Activated CD8-positive, alpha-beta T cell treated with anti-CD3 and anti-CD28 coated beads for 36 hours (primary cell): ENCODE measurements at regions not wholly inside any gene's neighbourhood (a gene's known extent, or its start where the extent isn't known, plus 50 kb on each side); places are given as distances from the start of the nearest gene placed in this dataset.

Experiments used
- ATAC-seq: fragments of 200-7000 bp; cut with Tn5 transposase; one replicate; pipeline ENCODE4 v1.10.0; 2021; ENCODE audit warnings: mild to moderate bottlenecking, moderate library complexity
- CTCF ChIA-PET: fragments of 350-600 bp; sonication (Branson Sonifier 250); formaldehyde crosslinking; loops from one replicate; lab custom pipeline; 2021; ENCODE audit warnings: antibody characterized with exemption; lab: Charles Lee
- POLR2A ChIA-PET: fragments of 350-600 bp; sonication (Branson Sonifier 250); formaldehyde crosslinking; loops from one replicate; lab custom pipeline; 2021; ENCODE audit warnings: antibody characterized with exemption; lab: Charles Lee
- DNase-seq: peaks from one replicate; pipeline ENCODE4 v3.0.0-alpha.2; 2020
- H3K27ac Mint-ChIP-seq: one replicate; pipeline ENCODE4 v1.8.0; 2021; ENCODE audit warnings: mild to moderate bottlenecking, mixed read lengths
- H3K27me3 Mint-ChIP-seq: one replicate; pipeline ENCODE4 v1.8.0; 2021; ENCODE audit warnings: mixed read lengths
- H3K36me3 Mint-ChIP-seq: one replicate; pipeline ENCODE4 v1.8.0; 2021; ENCODE audit warnings: low read depth, mixed read lengths
- H3K4me1 Mint-ChIP-seq: one replicate; pipeline ENCODE4 v1.8.0; 2021; ENCODE audit warnings: low read depth, mixed read lengths
- H3K4me3 Mint-ChIP-seq: one replicate; pipeline ENCODE4 v1.8.0; 2021; ENCODE audit warnings: mild to moderate bottlenecking, moderate library complexity, mixed read lengths
- H3K9me3 Mint-ChIP-seq: one replicate; pipeline ENCODE4 v1.8.0; 2021; ENCODE audit warnings: mixed read lengths
- intact Hi-C: fragments of 100-400 bp; cut with micrococcal nuclease; formaldehyde crosslinking; loops from one replicate; pipeline ENCODE4 v1.10.0; 2022
- TF ChIP-seq, protein P1 (sequence below): fragments of 200-600 bp; IDR thresholded peaks from one replicate; pipeline ENCODE4 v1.8.0; 2022; ENCODE audit warnings: antibody characterized with exemption, mild to moderate bottlenecking

DNA sequence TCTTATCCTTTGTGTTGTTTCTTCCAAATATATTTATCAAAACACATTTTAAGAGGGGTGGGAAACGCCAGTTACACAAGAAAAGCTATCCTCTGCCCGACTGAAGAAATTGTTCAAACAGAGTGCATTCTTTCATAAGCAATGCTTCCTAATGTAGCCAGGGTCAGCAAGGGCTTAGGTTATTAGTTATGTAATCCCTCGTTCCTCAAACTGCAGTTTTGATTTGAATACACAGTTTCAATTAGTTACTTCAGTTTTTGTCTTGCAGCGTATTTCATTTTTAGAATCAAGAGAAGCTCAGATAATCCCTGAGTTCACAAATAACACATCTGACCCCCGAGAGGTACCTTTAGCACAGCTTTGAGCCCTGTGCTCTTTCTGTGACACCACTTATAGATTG lies 141.7 kb upstream of the NRIP1 start:
- DNase-seq (no peak), ATAC-seq (no peak)
- ChIA-PET CTCF (no interaction called here), POLR2A (no interaction called here)
- intact Hi-C loops = no loop called here
- Mint-ChIP-seq H3K4me1 (no peaks in the 10 kb centered on the region), H3K27ac (no peak overlapping the region), H3K36me3 (no peaks in the 10 kb centered on the region), H3K9me3 (no peaks in the 10 kb centered on the region), H3K27me3 (peaks cover 10% of the 10 kb centered on the region), H3K4me3 (no peak overlapping the region)
- TF ChIP-seq, protein P1, sequence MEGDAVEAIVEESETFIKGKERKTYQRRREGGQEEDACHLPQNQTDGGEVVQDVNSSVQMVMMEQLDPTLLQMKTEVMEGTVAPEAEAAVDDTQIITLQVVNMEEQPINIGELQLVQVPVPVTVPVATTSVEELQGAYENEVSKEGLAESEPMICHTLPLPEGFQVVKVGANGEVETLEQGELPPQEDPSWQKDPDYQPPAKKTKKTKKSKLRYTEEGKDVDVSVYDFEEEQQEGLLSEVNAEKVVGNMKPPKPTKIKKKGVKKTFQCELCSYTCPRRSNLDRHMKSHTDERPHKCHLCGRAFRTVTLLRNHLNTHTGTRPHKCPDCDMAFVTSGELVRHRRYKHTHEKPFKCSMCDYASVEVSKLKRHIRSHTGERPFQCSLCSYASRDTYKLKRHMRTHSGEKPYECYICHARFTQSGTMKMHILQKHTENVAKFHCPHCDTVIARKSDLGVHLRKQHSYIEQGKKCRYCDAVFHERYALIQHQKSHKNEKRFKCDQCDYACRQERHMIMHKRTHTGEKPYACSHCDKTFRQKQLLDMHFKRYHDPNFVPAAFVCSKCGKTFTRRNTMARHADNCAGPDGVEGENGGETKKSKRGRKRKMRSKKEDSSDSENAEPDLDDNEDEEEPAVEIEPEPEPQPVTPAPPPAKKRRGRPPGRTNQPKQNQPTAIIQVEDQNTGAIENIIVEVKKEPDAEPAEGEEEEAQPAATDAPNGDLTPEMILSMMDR = no peak

GRCh38 chr21:15207231-15207630 lies 142.4 kb upstream of the NRIP1 start:
- Mint-ChIP-seq H3K4me1 (no peaks in the 10 kb centered on the region), H3K9me3 (no peaks in the 10 kb centered on the region), H3K36me3 (no peaks in the 10 kb centered on the region), H3K27ac (no peak overlapping the region), H3K27me3 (peaks cover 12% of the 10 kb centered on the region), H3K4me3 (no peak overlapping the region)
- DNase-seq (no peak), ATAC-seq (no peak)
- TF ChIP-seq, protein P1 = no peak
- ChIA-PET POLR2A (no interaction called here), CTCF (no interaction called here)
- intact Hi-C loops = no loop called here

DNA sequence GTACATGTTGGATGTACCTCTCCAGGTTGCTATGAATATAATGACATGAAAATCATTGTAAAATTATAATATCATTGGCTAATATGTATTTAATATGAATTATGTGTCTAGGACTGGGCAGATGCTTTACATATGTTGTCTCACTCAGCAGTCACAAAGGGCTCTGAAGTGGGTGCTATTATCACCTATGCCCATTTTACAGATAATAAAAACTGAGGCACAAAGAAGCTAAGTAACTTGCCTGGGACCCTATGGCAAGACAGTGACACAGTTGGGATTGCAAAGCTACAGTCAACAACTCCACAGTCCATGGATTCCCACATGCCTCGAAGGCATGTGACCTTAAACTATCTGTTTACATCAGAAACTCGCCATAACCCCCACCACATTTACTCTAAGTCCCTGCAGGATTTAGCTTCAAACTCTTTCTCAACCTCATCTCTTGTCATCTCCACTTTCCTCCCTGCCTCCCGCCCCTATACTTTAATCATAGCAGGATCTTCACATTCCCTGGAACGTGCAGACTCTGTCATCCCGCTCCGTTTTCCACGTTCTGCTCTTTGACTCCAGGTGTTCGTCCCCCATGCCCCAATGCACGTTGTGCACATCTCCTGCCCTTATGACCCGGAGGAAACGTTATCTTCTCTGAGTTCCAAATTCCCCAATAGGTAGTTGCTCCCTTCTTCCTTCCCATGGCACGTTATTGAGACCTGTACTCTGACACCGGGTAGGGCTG lies 143.0 kb upstream of the NRIP1 start:
- intact Hi-C loops = no loop called here
- Mint-ChIP-seq H3K4me1 (no peaks in the 10 kb centered on the region), H3K27ac (no peak overlapping the region), H3K9me3 (no peaks in the 10 kb centered on the region), H3K4me3 (no peak overlapping the region), H3K36me3 (no peaks in the 10 kb centered on the region), H3K27me3 (peaks cover 12% of the 10 kb centered on the region)
- CTCF ChIA-PET = no interaction called here
- TF ChIP-seq, protein P1 = no peak
- POLR2A ChIA-PET = no interaction called here
- no peak for DNase-seq
- no peak for ATAC-seq

GRCh38 chr21:15208786-15209185 lies 144.0 kb upstream of the NRIP1 start:
- H3K36me3 Mint-ChIP-seq = no peaks in the 10 kb centered on the region
- H3K27ac Mint-ChIP-seq = no peak overlapping the region
- ChIA-PET POLR2A (no interaction called here), CTCF (interaction anchor here (1.0 kb wide), 1 partner anchor 274 kb away, joined by 3 read pairs; no protein-coding TSS in a partner anchor)
- ATAC-seq (no peak), DNase-seq (no peak)
- TF ChIP-seq, protein P1 = no peak
- no peaks in the 10 kb centered on the region for H3K9me3 Mint-ChIP-seq
- peaks cover 11% of the 10 kb centered on the region for H3K27me3 Mint-ChIP-seq
- no peak overlapping the region for H3K4me3 Mint-ChIP-seq
- intact Hi-C loops = no loop called here
- no peaks in the 10 kb centered on the region for H3K4me1 Mint-ChIP-seq

DNA sequence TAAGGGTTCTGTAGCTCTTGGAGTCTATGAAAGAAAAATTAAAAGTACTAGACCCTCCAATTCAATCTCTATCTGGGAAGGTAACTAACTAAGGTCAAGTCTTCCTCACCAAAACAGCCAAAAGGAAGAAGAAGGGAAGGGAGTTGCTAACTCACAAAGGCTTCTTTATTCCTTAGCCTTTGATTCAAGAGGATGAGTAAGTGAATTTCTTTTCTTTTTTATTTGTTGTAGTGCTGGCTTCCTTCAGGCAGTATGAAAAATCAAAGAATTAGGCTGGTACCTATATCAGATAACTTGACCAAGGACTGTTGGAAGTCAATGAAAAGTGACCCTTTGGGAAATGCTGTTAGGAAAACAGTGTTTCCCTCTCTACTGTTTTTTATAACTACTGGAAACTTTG lies 144.4 kb upstream of the NRIP1 start:
- ATAC-seq = no peak
- H3K27me3 Mint-ChIP-seq = peaks cover 11% of the 10 kb centered on the region
- no peak overlapping the region for H3K4me3 Mint-ChIP-seq
- no peak for DNase-seq
- intact Hi-C loops = no loop called here
- H3K4me1 Mint-ChIP-seq = no peaks in the 10 kb centered on the region
- ChIA-PET CTCF (interaction anchor here (1.0 kb wide), 1 partner anchor 274 kb away, joined by 3 read pairs; no protein-coding TSS in a partner anchor), POLR2A (no interaction called here)
- no peak overlapping the region for H3K27ac Mint-ChIP-seq
- TF ChIP-seq, protein P1 = no peak
- H3K9me3 Mint-ChIP-seq = no peaks in the 10 kb centered on the region
- no peaks in the 10 kb centered on the region for H3K36me3 Mint-ChIP-seq
